BE2C (cell line): ENCODE measurements at regions not wholly inside any gene's neighbourhood (a gene's known extent, or its start where the extent isn't known, plus 50 kb on each side); places are given as distances from the start of the nearest gene placed in this dataset.
A peak's percentile ranks its signal among the peaks of the same experiment; 100 is the strongest.

Source experiments
- DNase-seq: peaks from one replicate; pipeline ENCODE4 v3.0.0-alpha.2; 2020
- H3K27me3 ChIP-seq: fragments of 250-450 bp; sonication (Bioruptor Pico); 2 replicates; pipeline ENCODE4 v1.5.1; 2020; ENCODE audit warnings: mild to moderate bottlenecking
- H3K36me3 ChIP-seq: fragments of 250-450 bp; sonication (Bioruptor Pico); 2 replicates; pipeline ENCODE4 v1.5.1; 2020; ENCODE audit warnings: mild to moderate bottlenecking
- H3K4me1 ChIP-seq: fragments of 250-450 bp; sonication (Bioruptor Pico); 2 replicates; pipeline ENCODE4 v1.5.1; 2020
- H3K4me3 ChIP-seq: 2 replicates; pipeline ENCODE4 v1.5.1; 2011; ENCODE audit warnings: low read depth, low read length
- H3K9me3 ChIP-seq: fragments of 250-450 bp; sonication (Bioruptor Pico); 2 replicates; pipeline ENCODE4 v1.5.1; 2020
- CTCF ChIP-seq: IDR thresholded peaks from 2 replicates; pipeline ENCODE4 v1.5.1; 2012; ENCODE audit warnings: mild to moderate bottlenecking, low read depth, low read length

DNA sequence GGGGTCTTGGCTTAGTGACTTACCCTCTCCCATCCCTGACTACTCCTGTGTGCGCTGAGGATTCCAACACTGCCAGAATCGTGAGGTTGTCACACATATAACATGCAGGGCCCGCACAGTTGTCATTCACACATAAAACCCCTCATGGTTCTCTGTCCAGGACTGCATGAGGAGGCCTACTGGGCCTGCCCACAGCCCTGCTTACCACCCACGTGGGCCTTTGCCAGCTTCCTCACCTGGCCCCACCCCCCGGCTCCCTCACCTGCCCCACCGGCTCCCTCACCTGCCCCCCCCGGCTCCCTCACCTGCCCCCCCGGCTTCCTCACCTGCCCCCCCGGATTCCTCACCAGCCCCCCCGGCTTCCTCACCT, 197.2 kb downstream of the TEX29 start:
- no peak for TF ChIP-seq CTCF
- DNase-seq, result no peak
- no peaks in the 10 kb centered on the region for H3K4me1 ChIP-seq
- H3K9me3 ChIP-seq, result no peaks in the 10 kb centered on the region
- H3K27me3 ChIP-seq, result peaks cover 22% of the 10 kb centered on the region
- no peaks in the 10 kb centered on the region for H3K36me3 ChIP-seq
- no peak overlapping the region for H3K4me3 ChIP-seq

GRCh38 chr13:111518161-111518792, 197.8 kb downstream of the TEX29 start:
- Histone ChIP-seq H3K9me3 (no peaks in the 10 kb centered on the region), H3K36me3 (no peaks in the 10 kb centered on the region), H3K27me3 (peaks cover 17% of the 10 kb centered on the region), H3K4me1 (no peaks in the 10 kb centered on the region), H3K4me3 (no peak overlapping the region)
- DNase-seq, result no peak
- 0 out of 2 replicates have a peak, but pooled peaks have one; percentile 5 for TF ChIP-seq CTCF

- no peak overlapping the region for H3K4me3 ChIP-seq
Observed at GRCh38 chr13:111519041-111519440, 198.6 kb downstream of the TEX29 start.

DNA sequence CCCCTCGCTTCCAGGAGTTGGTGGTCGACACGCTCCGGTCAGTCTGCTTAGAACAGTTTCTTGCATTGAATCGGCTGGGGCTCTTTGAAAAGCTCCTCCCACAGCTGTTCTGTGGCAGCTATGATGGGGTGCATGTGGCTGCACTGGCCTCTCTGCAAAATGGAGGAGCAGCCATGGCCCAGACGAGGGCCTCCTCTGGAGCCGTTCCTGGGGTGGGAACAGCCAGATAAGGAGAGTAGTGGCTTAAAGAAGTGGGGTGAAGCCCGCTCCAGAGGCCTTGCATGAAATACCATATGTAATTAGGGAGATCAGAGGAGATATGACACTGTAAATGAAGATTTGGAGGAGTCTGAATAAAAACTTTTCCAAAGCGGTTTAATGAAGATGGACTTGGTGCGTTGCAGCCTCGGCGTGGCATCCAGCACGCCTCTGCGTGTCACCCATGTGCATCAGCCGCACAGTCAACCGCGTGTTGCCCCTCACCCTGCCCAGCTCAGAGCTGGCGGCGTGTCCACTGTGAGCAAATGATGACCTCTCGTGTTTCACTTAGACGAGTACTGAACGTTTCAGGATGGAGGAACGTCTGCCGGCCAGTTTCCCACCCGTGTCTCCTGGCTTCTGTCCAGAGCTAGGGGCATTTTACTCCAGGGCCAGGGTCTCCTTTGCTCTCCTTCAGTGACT, 199.2 kb downstream of the TEX29 start:
- H3K9me3 ChIP-seq, result no peaks in the 10 kb centered on the region
- H3K27me3 ChIP-seq, result peaks cover 17% of the 10 kb centered on the region
- no peaks in the 10 kb centered on the region for H3K36me3 ChIP-seq
- no peak overlapping the region for H3K4me3 ChIP-seq
- no peak for DNase-seq
- TF ChIP-seq CTCF, result no peak
- no peaks in the 10 kb centered on the region for H3K4me1 ChIP-seq

More at GRCh38 chr13:111519041-111519440, 198.6 kb downstream of the TEX29 start:
- H3K4me1 ChIP-seq, result no peaks in the 10 kb centered on the region
- no peaks in the 10 kb centered on the region for H3K36me3 ChIP-seq
- TF ChIP-seq CTCF, result no peak
- no peaks in the 10 kb centered on the region for H3K9me3 ChIP-seq
- H3K27me3 ChIP-seq, result peaks cover 17% of the 10 kb centered on the region
- no peak for DNase-seq

- Histone ChIP-seq H3K27me3 (peaks cover 12% of the 10 kb centered on the region), H3K36me3 (no peaks in the 10 kb centered on the region), H3K4me1 (no peaks in the 10 kb centered on the region), H3K9me3 (no peaks in the 10 kb centered on the region), H3K4me3 (no peak overlapping the region)
- no peak for DNase-seq
- no peak for TF ChIP-seq CTCF
Observed at GRCh38 chr13:111521030-111521429, 200.6 kb downstream of the TEX29 start.

- no peaks in the 10 kb centered on the region for H3K36me3 ChIP-seq
- TF ChIP-seq CTCF, result no peak
- DNase-seq, result no peak
- peaks cover 7% of the 10 kb centered on the region for H3K27me3 ChIP-seq
- no peak overlapping the region for H3K4me3 ChIP-seq
- no peaks in the 10 kb centered on the region for H3K4me1 ChIP-seq
- no peaks in the 10 kb centered on the region for H3K9me3 ChIP-seq
Observed at GRCh38 chr13:111521691-111522229, 201.3 kb downstream of the TEX29 start.
